BLaER1 (cell line): ENCODE measurements at regions not wholly inside any gene's neighbourhood (a gene's known extent, or its start where the extent isn't known, plus 50 kb on each side); places are given as distances from the start of the nearest gene placed in this dataset.
A peak's percentile ranks its signal among the peaks of the same experiment; 100 is the strongest.

Experiments used
- H3K27ac ChIP-seq: shearing (Covaris generic); formaldehyde crosslinking; 2 replicates; pipeline ENCODE4 v1.8.1; 2022
- H3K27me3 ChIP-seq: shearing (Covaris generic); formaldehyde crosslinking; 2 replicates; pipeline ENCODE4 v1.8.1; 2022
- H3K36me3 ChIP-seq: shearing (Covaris generic); formaldehyde crosslinking; 2 replicates; pipeline ENCODE4 v1.8.1; 2022
- H3K4me1 ChIP-seq: shearing (Covaris generic); formaldehyde crosslinking; 2 replicates; pipeline ENCODE4 v1.8.1; 2022
- H3K4me2 ChIP-seq: shearing (Covaris generic); formaldehyde crosslinking; 2 replicates; pipeline ENCODE4 v1.8.1; 2022
- H3K4me3 ChIP-seq: shearing (Covaris generic); formaldehyde crosslinking; 2 replicates; pipeline ENCODE4 v1.8.1; 2022
- H3K9ac ChIP-seq: shearing (Covaris generic); formaldehyde crosslinking; 2 replicates; pipeline ENCODE4 v1.8.1; 2022
- H3K9me3 ChIP-seq: shearing (Covaris generic); formaldehyde crosslinking; 2 replicates; pipeline ENCODE4 v1.8.1; 2022
- H4K20me1 ChIP-seq: shearing (Covaris generic); formaldehyde crosslinking; 2 replicates; pipeline ENCODE4 v1.8.1; 2022
- Cebpa-rat ChIP-seq: shearing (Covaris generic); IDR thresholded peaks from 2 replicates; pipeline ENCODE4 v1.8.1; 2022

DNA sequence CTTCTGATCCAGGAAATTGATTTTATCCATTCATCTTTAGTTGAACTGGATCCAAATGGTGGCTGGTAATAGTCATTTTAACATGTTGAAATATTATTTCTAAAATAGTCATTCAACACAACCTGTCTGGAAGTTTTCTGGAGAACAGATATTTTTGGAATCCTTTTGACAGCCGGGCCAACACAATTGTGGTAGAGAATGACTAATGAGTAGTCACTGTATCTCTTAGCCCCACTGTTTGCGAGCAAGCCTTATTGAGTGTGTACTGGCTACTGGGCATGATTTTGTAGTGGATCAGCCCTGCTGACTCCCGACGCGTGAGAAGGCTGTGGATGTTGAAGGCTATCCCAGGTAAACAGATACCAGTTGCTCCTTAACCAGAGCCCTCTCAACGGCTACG is 383.4 kb downstream of the ZNF536 start:
- Histone ChIP-seq H3K4me3 (no peak overlapping the region), H4K20me1 (no peaks in the 10 kb centered on the region), H3K4me2 (no peak overlapping the region), H3K27ac (no peak overlapping the region), H3K9ac (no peak overlapping the region), H3K36me3 (no peaks in the 10 kb centered on the region), H3K4me1 (peaks cover 23% of the 10 kb centered on the region), H3K9me3 (peaks cover 1% of the 10 kb centered on the region), H3K27me3 (no peaks in the 10 kb centered on the region)
- TF ChIP-seq Cebpa-rat: no peak

- Histone ChIP-seq H3K27ac (no peak overlapping the region), H3K27me3 (no peaks in the 10 kb centered on the region), H3K9ac (no peak overlapping the region), H3K4me1 (peaks cover 23% of the 10 kb centered on the region), H3K9me3 (peaks cover 11% of the 10 kb centered on the region), H3K4me3 (no peak overlapping the region), H3K4me2 (peak overlapping the region; percentile 57), H3K36me3 (no peaks in the 10 kb centered on the region), H4K20me1 (no peaks in the 10 kb centered on the region)
- TF ChIP-seq Cebpa-rat: no peak
Measured at GRCh38 chr19:30754162-30754561, 382.0 kb downstream of the ZNF536 start.

- peaks cover 24% of the 10 kb centered on the region for H3K4me1 ChIP-seq
- H3K4me2 ChIP-seq: no peak overlapping the region
- no peaks in the 10 kb centered on the region for H4K20me1 ChIP-seq
- H3K9me3 ChIP-seq: peaks cover 11% of the 10 kb centered on the region
- H3K27ac ChIP-seq: no peak overlapping the region
- no peaks in the 10 kb centered on the region for H3K36me3 ChIP-seq
- H3K9ac ChIP-seq: no peak overlapping the region
- no peak for TF ChIP-seq Cebpa-rat
- H3K4me3 ChIP-seq: no peak overlapping the region
- H3K27me3 ChIP-seq: no peaks in the 10 kb centered on the region
Measured at GRCh38 chr19:30752876-30753275, 380.7 kb downstream of the ZNF536 start.

DNA sequence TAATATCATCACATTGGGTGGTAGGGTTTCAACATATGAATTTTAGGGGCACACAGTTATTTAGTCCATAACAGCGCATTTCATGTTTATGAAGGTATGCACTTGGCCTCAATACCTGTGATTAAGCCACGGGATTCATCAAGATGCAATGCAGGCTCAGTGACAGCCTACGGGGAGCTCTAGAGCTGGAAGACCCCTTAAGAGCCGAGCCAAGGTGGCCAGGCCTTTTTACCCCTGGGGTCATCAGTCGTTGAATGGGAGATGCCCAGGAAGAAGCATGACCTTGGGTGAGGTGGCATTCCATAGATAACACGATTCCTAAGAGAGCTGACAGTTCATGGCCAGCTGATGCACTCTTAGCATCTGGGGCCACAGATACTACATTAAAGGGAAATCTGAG is 380.0 kb downstream of the ZNF536 start:
- Histone ChIP-seq H4K20me1 (no peaks in the 10 kb centered on the region), H3K4me1 (peaks cover 31% of the 10 kb centered on the region), H3K36me3 (no peaks in the 10 kb centered on the region), H3K27ac (no peak overlapping the region), H3K9me3 (peaks cover 11% of the 10 kb centered on the region), H3K9ac (no peak overlapping the region), H3K4me3 (no peak overlapping the region), H3K4me2 (no peak overlapping the region), H3K27me3 (no peaks in the 10 kb centered on the region)
- TF ChIP-seq Cebpa-rat: no peak

GRCh38 chr19:30745476-30745985 is 373.3 kb downstream of the ZNF536 start:
- Histone ChIP-seq H3K27ac (no peak overlapping the region), H3K36me3 (no peaks in the 10 kb centered on the region), H3K9me3 (peaks cover 10% of the 10 kb centered on the region), H3K4me2 (no peak overlapping the region), H3K27me3 (no peaks in the 10 kb centered on the region), H3K9ac (no peak overlapping the region), H4K20me1 (no peaks in the 10 kb centered on the region), H3K4me1 (peaks cover 10% of the 10 kb centered on the region; the same call in 1 of the 2 replicates), H3K4me3 (no peak overlapping the region)
- no peak for TF ChIP-seq Cebpa-rat

GRCh38 chr19:30744741-30745475 is 372.7 kb downstream of the ZNF536 start:
- H3K27ac ChIP-seq: no peak overlapping the region
- H3K9me3 ChIP-seq: peaks cover 4% of the 10 kb centered on the region; the same call in 1 of the 2 replicates
- no peaks in the 10 kb centered on the region for H4K20me1 ChIP-seq
- peaks cover 10% of the 10 kb centered on the region; the same call in 1 of the 2 replicates for H3K4me1 ChIP-seq
- no peak overlapping the region for H3K4me3 ChIP-seq
- no peak overlapping the region for H3K4me2 ChIP-seq
- no peaks in the 10 kb centered on the region for H3K36me3 ChIP-seq
- H3K9ac ChIP-seq: no peak overlapping the region
- H3K27me3 ChIP-seq: no peaks in the 10 kb centered on the region
- TF ChIP-seq Cebpa-rat: no peak

- Histone ChIP-seq H4K20me1 (no peaks in the 10 kb centered on the region), H3K27me3 (no peaks in the 10 kb centered on the region), H3K36me3 (no peaks in the 10 kb centered on the region), H3K9me3 (no peaks in the 10 kb centered on the region), H3K4me1 (peaks cover 10% of the 10 kb centered on the region; the same call in 1 of the 2 replicates), H3K27ac (no peak overlapping the region), H3K4me3 (no peak overlapping the region), H3K9ac (no peak overlapping the region), H3K4me2 (no peak overlapping the region)
- TF ChIP-seq Cebpa-rat: no peak
Measured at GRCh38 chr19:30743702-30744101, 371.5 kb downstream of the ZNF536 start.

DNA sequence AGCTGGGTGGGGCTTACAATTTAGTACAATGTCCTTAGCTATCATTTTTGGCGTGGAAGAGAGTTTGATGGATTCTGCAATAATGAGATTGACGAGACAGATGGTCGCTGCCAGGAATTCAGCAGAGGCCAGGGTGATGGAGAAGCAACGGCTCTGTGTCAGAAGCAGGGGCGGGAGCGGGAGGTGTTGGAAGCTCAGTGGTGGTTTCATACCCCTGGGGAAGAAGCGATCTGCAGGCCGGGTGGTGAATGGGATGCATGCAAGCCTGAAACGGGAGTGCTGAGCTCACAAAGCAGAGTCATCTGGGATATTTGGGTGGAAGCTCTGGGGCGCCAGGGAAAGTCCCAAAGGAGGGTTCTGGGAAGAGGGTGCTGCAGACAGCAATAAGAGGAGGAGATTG is 370.8 kb downstream of the ZNF536 start:
- Histone ChIP-seq H3K4me2 (no peak overlapping the region), H3K9ac (no peak overlapping the region), H3K27ac (no peak overlapping the region), H3K4me1 (peaks cover 10% of the 10 kb centered on the region; the same call in 1 of the 2 replicates), H4K20me1 (no peaks in the 10 kb centered on the region), H3K36me3 (no peaks in the 10 kb centered on the region), H3K4me3 (no peak overlapping the region), H3K9me3 (no peaks in the 10 kb centered on the region), H3K27me3 (no peaks in the 10 kb centered on the region)
- no peak for TF ChIP-seq Cebpa-rat

GRCh38 chr19:30742406-30742938 is 370.3 kb downstream of the ZNF536 start:
- Histone ChIP-seq H3K36me3 (no peaks in the 10 kb centered on the region), H4K20me1 (no peaks in the 10 kb centered on the region), H3K4me2 (no peak overlapping the region), H3K4me1 (peaks cover 5% of the 10 kb centered on the region; the same call in 1 of the 2 replicates), H3K4me3 (no peak overlapping the region), H3K27me3 (no peaks in the 10 kb centered on the region), H3K27ac (no peak overlapping the region), H3K9me3 (no peaks in the 10 kb centered on the region), H3K9ac (no peak overlapping the region)
- TF ChIP-seq Cebpa-rat: no peak

- H3K4me3 ChIP-seq: no peak overlapping the region
- no peaks in the 10 kb centered on the region for H3K4me1 ChIP-seq
- no peak overlapping the region for H3K4me2 ChIP-seq
- H3K9me3 ChIP-seq: no peaks in the 10 kb centered on the region
- TF ChIP-seq Cebpa-rat: no peak
- H3K9ac ChIP-seq: no peak overlapping the region
- H3K27me3 ChIP-seq: no peaks in the 10 kb centered on the region
- no peaks in the 10 kb centered on the region for H4K20me1 ChIP-seq
- H3K27ac ChIP-seq: no peak overlapping the region
- H3K36me3 ChIP-seq: no peaks in the 10 kb centered on the region
Measured at GRCh38 chr19:30741566-30741965, 369.4 kb downstream of the ZNF536 start.
